Central memory CD8-positive, alpha-beta T cell (primary cell): ENCODE measurements at regions not wholly inside any gene's neighbourhood (a gene's known extent, or its start where the extent isn't known, plus 50 kb on each side); places are given as distances from the start of the nearest gene placed in this dataset.

Experiments
- ATAC-seq: fragments of 150-1000 bp; cut with Tn5 transposase; replicated peaks from 2 replicates; pipeline ENCODE4 v1.10.0; 2022; ENCODE audit warnings: mild to moderate bottlenecking, moderate FRiP score, moderate number of reproducible peaks; ENCODE audit not compliant: poor library complexity, severe bottlenecking; ENCODE audit errors: extremely low read depth
- DNase-seq, 2 donors: peaks; one replicate each; pipeline ENCODE4 v3.0.0; 2021; ENCODE audit warnings: low spot score in 2 of 2
- H3K27ac Mint-ChIP-seq: one replicate; pipeline ENCODE4 v1.8.0; 2022; ENCODE audit warnings: low read depth, mild to moderate bottlenecking, moderate library complexity, mixed read lengths
- H3K27me3 Mint-ChIP-seq: one replicate; pipeline ENCODE4 v1.8.0; 2022; ENCODE audit warnings: mixed read lengths
- H3K36me3 Mint-ChIP-seq: one replicate; pipeline ENCODE4 v1.8.0; 2022; ENCODE audit warnings: mild to moderate bottlenecking, moderate library complexity, mixed read lengths; ENCODE audit not compliant: insufficient read depth
- H3K4me1 Mint-ChIP-seq: one replicate; pipeline ENCODE4 v1.8.0; 2022; ENCODE audit warnings: mixed read lengths
- H3K4me3 Mint-ChIP-seq: one replicate; pipeline ENCODE4 v1.8.0; 2022; ENCODE audit warnings: mild to moderate bottlenecking, moderate library complexity, mixed read lengths
- H3K9me3 Mint-ChIP-seq: one replicate; pipeline ENCODE4 v1.8.0; 2022; ENCODE audit warnings: mixed read lengths

- DNase-seq (no peak), ATAC-seq (no peak)
- H3K27ac Mint-ChIP-seq = no peak overlapping the region
These were observed 653.2 kb upstream of the MKI67 start for GRCh38 chr10:128779416-128779815.

GRCh38 chr10:128780156-128780761 is 654.0 kb upstream of the MKI67 start:
- Mint-ChIP-seq H3K27ac (no peak overlapping the region), H3K4me1 (no peaks in the 10 kb centered on the region), H3K27me3 (no peaks in the 10 kb centered on the region), H3K36me3 (no peaks in the 10 kb centered on the region), H3K9me3 (peaks cover 9% of the 10 kb centered on the region), H3K4me3 (no peak overlapping the region)
- DNase-seq (no peak), ATAC-seq (no peak)

More at GRCh38 chr10:128779416-128779815, 653.2 kb upstream of the MKI67 start:
- H3K36me3 Mint-ChIP-seq = no peaks in the 10 kb centered on the region
- peaks cover 5% of the 10 kb centered on the region for H3K9me3 Mint-ChIP-seq
- H3K4me1 Mint-ChIP-seq = no peaks in the 10 kb centered on the region
- H3K4me3 Mint-ChIP-seq = no peak overlapping the region
- H3K27me3 Mint-ChIP-seq = no peaks in the 10 kb centered on the region

- Mint-ChIP-seq H3K27ac (no peak overlapping the region), H3K4me1 (no peaks in the 10 kb centered on the region), H3K4me3 (no peak overlapping the region), H3K27me3 (no peaks in the 10 kb centered on the region), H3K9me3 (peaks cover 9% of the 10 kb centered on the region), H3K36me3 (no peaks in the 10 kb centered on the region)
- ATAC-seq (no peak), DNase-seq (no peak)
These were observed 655.4 kb upstream of the MKI67 start for GRCh38 chr10:128781637-128782036.

- Mint-ChIP-seq H3K27me3 (peaks cover 17% of the 10 kb centered on the region), H3K9me3 (peaks cover 9% of the 10 kb centered on the region), H3K36me3 (no peaks in the 10 kb centered on the region), H3K4me3 (no peak overlapping the region), H3K27ac (no peak overlapping the region), H3K4me1 (no peaks in the 10 kb centered on the region)
- ATAC-seq = no peak
- no peak for DNase-seq
These were observed 658.2 kb upstream of the MKI67 start for GRCh38 chr10:128784444-128784843.

- ATAC-seq = no peak
- H3K4me3 Mint-ChIP-seq = no peak overlapping the region
These were observed 666.4 kb upstream of the MKI67 start for GRCh38 chr10:128792426-128793140.

GRCh38 chr10:128793726-128794655 is 667.8 kb upstream of the MKI67 start:
- H3K9me3 Mint-ChIP-seq = peaks cover 6% of the 10 kb centered on the region
- H3K36me3 Mint-ChIP-seq = no peaks in the 10 kb centered on the region
- peaks cover 11% of the 10 kb centered on the region for H3K27me3 Mint-ChIP-seq
- H3K27ac Mint-ChIP-seq = no peak overlapping the region
- H3K4me1 Mint-ChIP-seq = no peaks in the 10 kb centered on the region
- no peak for ATAC-seq
- no peak for DNase-seq
- no peak overlapping the region for H3K4me3 Mint-ChIP-seq

More at GRCh38 chr10:128792426-128793140, 666.4 kb upstream of the MKI67 start:
- Mint-ChIP-seq H3K36me3 (no peaks in the 10 kb centered on the region), H3K4me1 (no peaks in the 10 kb centered on the region), H3K27me3 (peaks cover 20% of the 10 kb centered on the region), H3K9me3 (peaks cover 6% of the 10 kb centered on the region), H3K27ac (no peak overlapping the region)
- no peak for DNase-seq

GRCh38 chr10:128796396-128796912 is 670.2 kb upstream of the MKI67 start:
- no peak overlapping the region for H3K27ac Mint-ChIP-seq
- H3K4me3 Mint-ChIP-seq = no peak overlapping the region
- peaks cover 6% of the 10 kb centered on the region for H3K9me3 Mint-ChIP-seq
- no peak for ATAC-seq
- H3K4me1 Mint-ChIP-seq = no peaks in the 10 kb centered on the region
- no peaks in the 10 kb centered on the region for H3K27me3 Mint-ChIP-seq
- H3K36me3 Mint-ChIP-seq = no peaks in the 10 kb centered on the region
- DNase-seq = no peak

- DNase-seq = no peak
- Mint-ChIP-seq H3K27ac (no peak overlapping the region), H3K4me3 (no peak overlapping the region), H3K9me3 (peaks cover 5% of the 10 kb centered on the region), H3K36me3 (no peaks in the 10 kb centered on the region), H3K4me1 (no peaks in the 10 kb centered on the region), H3K27me3 (no peaks in the 10 kb centered on the region)
- ATAC-seq = no peak
These were observed 665.0 kb upstream of the MGMT start for GRCh38 chr10:128802062-128802461.

- ATAC-seq = no peak
These were observed 663.3 kb upstream of the MGMT start for GRCh38 chr10:128803790-128804189.

GRCh38 chr10:128804411-128804810 is 662.6 kb upstream of the MGMT start:
- H3K27ac Mint-ChIP-seq = no peak overlapping the region
- H3K27me3 Mint-ChIP-seq = no peaks in the 10 kb centered on the region
- H3K4me3 Mint-ChIP-seq = no peak overlapping the region
- H3K36me3 Mint-ChIP-seq = no peaks in the 10 kb centered on the region
- peaks cover 8% of the 10 kb centered on the region for H3K9me3 Mint-ChIP-seq
- no peak for ATAC-seq
- no peaks in the 10 kb centered on the region for H3K4me1 Mint-ChIP-seq
- DNase-seq = no peak

More at GRCh38 chr10:128803790-128804189, 663.3 kb upstream of the MGMT start:
- Mint-ChIP-seq H3K4me3 (no peak overlapping the region), H3K36me3 (no peaks in the 10 kb centered on the region), H3K4me1 (no peaks in the 10 kb centered on the region), H3K9me3 (peaks cover 5% of the 10 kb centered on the region), H3K27ac (no peak overlapping the region), H3K27me3 (no peaks in the 10 kb centered on the region)
- no peak for DNase-seq

GRCh38 chr10:128808921-128809440 is 658.1 kb upstream of the MGMT start:
- Mint-ChIP-seq H3K36me3 (no peaks in the 10 kb centered on the region), H3K4me3 (no peak overlapping the region), H3K4me1 (no peaks in the 10 kb centered on the region), H3K9me3 (peaks cover 4% of the 10 kb centered on the region), H3K27ac (no peak overlapping the region), H3K27me3 (no peaks in the 10 kb centered on the region)
- ATAC-seq = no peak
- DNase-seq = no peak

- peaks cover 11% of the 10 kb centered on the region for H3K9me3 Mint-ChIP-seq
- no peaks in the 10 kb centered on the region for H3K27me3 Mint-ChIP-seq
- no peak overlapping the region for H3K4me3 Mint-ChIP-seq
- H3K27ac Mint-ChIP-seq = no peak overlapping the region
- H3K36me3 Mint-ChIP-seq = no peaks in the 10 kb centered on the region
- H3K4me1 Mint-ChIP-seq = no peaks in the 10 kb centered on the region
- DNase-seq (no peak), ATAC-seq (no peak)
These were observed 655.5 kb upstream of the MGMT start for GRCh38 chr10:128811511-128811910.
